ENCODE measurements at regions not wholly inside any gene's neighbourhood (a gene's known extent, or its start where the extent isn't known, plus 50 kb on each side); places are given as distances from the start of the nearest gene placed in this dataset.
"Not testable (repeated sequence)": the region's sequence is repeated elsewhere in the genome, so short reads cannot be mapped to it uniquely, and the experiment has no call there.

DNA sequence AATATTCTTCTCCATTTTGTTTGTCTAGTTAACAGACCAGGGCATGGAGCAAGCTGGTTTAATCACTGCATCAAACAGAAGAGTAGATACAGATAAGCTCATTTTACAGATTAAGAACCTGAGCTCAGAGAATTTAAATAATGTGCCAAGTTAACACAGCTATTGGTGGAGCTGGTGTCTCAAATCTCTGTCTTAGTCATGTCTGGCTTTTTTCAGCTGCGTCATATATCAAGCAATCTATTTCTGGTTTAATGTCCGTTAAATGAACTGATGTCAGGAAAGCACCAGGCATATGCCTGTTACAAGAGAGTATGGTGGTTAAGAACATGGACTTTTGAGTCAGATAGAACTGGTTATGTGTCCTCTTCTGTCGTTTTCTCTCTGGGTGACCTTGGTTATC lies 79.8 kb upstream of the ADGRA3 start:
- Mint-ChIP-seq H3K27ac (no peak overlapping the region), H3K36me3 (ENCODE audit: low read depth) (no peaks in the 10 kb centered on the region), H3K4me3 (no peak overlapping the region), H3K27me3 (ENCODE audit: low read depth) (peaks cover 7% of the 10 kb centered on the region), H3K9me3 (no peaks in the 10 kb centered on the region), H3K4me1 (peaks cover 34% of the 10 kb centered on the region)
- TF ChIP-seq CTCF (IDR thresholded peaks at IDR 0.05; ENCODE audit: unreplicated experiment in 3 of 3): no peak

GRCh38 chr4:22596409-22596808 lies 80.5 kb upstream of the ADGRA3 start:
- Mint-ChIP-seq H3K27me3 (ENCODE audit: low read depth) (peaks cover 7% of the 10 kb centered on the region), H3K4me3 (no peak overlapping the region), H3K27ac (no peak overlapping the region), H3K36me3 (ENCODE audit: low read depth) (no peaks in the 10 kb centered on the region), H3K9me3 (no peaks in the 10 kb centered on the region), H3K4me1 (peaks cover 34% of the 10 kb centered on the region)
- no peak for TF ChIP-seq CTCF (IDR thresholded peaks at IDR 0.05; ENCODE audit: unreplicated experiment in 3 of 3)

GRCh38 chr4:22597471-22597870 lies 81.6 kb upstream of the ADGRA3 start:
- no peaks in the 10 kb centered on the region for H3K36me3 Mint-ChIP-seq (ENCODE audit: low read depth)
- no peak for TF ChIP-seq CTCF (IDR thresholded peaks at IDR 0.05; ENCODE audit: unreplicated experiment in 3 of 3)
- no peak overlapping the region for H3K27ac Mint-ChIP-seq
- H3K9me3 Mint-ChIP-seq: no peaks in the 10 kb centered on the region
- H3K27me3 Mint-ChIP-seq (ENCODE audit: low read depth): peaks cover 7% of the 10 kb centered on the region
- no peak overlapping the region for H3K4me3 Mint-ChIP-seq
- H3K4me1 Mint-ChIP-seq: peaks cover 34% of the 10 kb centered on the region

DNA sequence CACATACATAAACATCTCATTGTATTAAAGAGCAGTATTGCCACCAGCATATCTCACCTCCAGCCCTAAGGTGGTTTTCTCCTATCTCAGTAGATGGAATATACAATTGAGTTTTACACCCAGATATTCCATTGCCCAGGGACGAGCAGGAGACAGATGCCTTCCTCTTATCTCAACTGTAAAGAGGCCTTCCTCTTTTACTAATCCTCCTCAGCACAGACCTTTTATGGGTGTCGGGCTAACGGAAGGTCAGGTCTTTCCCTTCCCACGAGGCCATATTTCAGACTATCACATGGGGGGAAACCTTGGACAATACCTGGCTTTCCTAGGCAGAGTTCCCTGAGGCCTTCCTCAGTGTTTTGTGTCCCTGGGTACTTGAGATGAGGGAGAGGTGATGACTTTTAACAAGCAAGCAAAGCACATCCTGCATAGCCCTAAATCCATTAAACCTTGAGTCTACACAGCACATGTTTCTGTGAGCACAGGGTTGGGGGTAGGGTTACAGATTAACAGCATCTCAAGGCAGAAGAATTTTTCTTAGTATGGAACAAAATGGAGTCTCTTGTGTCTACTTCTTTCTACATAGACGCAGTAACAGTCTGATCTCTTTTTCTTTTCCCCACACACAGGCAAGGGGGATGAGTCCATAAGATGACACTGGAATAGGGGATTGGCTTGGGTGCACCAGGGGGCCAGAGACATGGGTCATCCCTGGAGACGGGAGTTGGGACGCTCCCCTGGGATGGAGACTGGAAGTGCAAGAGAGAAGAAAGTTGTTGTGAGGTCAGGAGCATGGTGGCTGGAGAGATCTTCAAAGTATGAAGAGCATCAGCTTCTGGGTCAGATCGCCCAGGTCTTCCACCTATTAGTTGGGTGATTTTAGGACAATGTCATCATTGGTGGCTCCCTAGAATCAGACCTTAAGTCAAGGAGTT lies 82.5 kb upstream of the ADGRA3 start:
- not testable (repeated sequence) for H3K27me3 Mint-ChIP-seq (ENCODE audit: low read depth); H3K9me3 Mint-ChIP-seq; H3K36me3 Mint-ChIP-seq (ENCODE audit: low read depth); H3K4me3 Mint-ChIP-seq
- peaks cover 34% of the 10 kb centered on the region for H3K4me1 Mint-ChIP-seq
- H3K27ac Mint-ChIP-seq: peak overlapping the region; percentile 13 to 73 (median 15)

DNA sequence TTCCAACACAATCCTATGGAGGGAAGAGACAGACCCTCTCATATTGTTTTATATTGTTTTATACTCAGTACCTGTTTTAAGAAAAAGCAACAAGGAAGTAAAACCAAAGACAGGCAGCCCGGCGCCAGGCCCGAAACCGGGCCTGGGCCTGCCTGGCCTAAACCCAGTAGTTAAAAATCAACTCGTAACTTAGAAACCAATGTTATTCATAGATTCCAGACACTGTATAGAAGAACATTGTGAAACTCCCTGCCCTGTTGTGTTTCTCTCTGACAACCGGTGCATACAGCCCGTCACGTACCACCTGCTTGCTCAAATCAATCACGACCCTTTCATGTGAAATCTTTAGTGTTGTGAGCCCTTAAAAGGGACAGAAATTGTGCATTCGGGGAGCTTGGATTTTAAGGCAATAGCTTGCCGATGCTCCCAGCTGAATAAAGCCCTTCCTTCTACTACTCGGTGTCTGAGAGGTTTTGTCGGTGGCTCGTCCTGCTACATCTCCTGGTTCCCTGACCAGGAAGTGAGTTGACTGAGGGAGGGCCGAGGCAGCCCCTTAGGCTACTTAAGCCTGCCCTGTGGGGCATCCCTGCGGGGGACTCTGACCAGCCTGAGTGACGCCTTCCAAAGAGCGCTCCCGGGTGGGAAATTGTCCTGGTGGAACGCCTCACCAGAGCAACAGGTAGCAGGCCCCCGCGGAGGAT lies 83.5 kb upstream of the ADGRA3 start:
- peak overlapping the region; percentile 13 to 73 (median 15) for H3K27ac Mint-ChIP-seq
- not testable (repeated sequence) for H3K27me3 Mint-ChIP-seq (ENCODE audit: low read depth); H3K4me3 Mint-ChIP-seq; H3K9me3 Mint-ChIP-seq; H3K36me3 Mint-ChIP-seq (ENCODE audit: low read depth)
- H3K4me1 Mint-ChIP-seq: peaks cover 34% of the 10 kb centered on the region

DNA sequence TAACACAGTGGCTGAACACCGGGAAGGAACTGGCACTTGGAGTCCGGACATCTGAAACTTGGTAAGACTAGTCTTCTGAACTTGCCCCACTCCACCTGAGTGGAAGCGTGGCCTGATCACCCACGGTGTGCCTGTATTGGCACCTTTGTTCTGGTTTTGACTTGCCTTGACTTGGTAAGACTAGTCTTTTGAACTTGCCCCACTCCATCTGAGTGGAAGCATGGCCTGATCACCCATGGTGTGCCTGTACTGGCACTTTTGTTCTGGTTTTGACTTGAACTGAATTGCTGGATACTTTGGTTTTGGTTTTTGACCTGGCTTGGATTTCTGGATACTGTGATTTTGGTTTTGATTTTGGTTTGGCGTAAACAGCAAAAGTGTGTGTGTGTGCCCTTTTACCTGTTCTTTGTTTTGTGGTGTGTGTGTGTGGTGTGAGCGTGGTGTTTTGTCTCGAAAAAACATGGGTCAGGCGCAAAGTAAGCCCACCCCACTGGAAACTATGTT lies 84.1 kb upstream of the ADGRA3 start:
- not testable (repeated sequence) for H3K36me3 Mint-ChIP-seq (ENCODE audit: low read depth); H3K9me3 Mint-ChIP-seq; H3K4me3 Mint-ChIP-seq; H3K27me3 Mint-ChIP-seq (ENCODE audit: low read depth)
- H3K27ac Mint-ChIP-seq: peak overlapping the region; percentile 10 to 73 (median 13)
- H3K4me1 Mint-ChIP-seq: peaks cover 34% of the 10 kb centered on the region

DNA sequence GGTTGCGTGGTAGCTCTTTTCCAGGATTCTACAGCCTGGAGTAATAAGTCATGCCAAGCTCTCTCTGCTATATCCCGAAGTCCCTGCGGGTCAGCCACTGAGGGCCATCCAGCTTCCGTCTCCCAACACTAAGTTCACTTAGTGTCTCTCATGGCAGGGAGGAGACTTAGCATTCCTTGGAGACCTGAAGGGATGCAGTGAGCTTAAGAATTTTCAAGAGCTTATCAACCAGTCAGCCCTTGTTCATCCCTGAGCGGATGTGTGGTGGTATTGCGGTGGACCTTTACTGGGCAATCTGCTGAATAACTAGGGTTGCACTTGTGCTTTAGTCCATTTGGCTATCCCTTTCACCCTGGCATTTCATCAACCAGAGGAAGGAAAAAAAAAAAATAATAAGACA lies 85.8 kb upstream of the ADGRA3 start:
- not testable (repeated sequence) for H3K9me3 Mint-ChIP-seq; H3K36me3 Mint-ChIP-seq (ENCODE audit: low read depth); H3K27ac Mint-ChIP-seq; H3K4me3 Mint-ChIP-seq; H3K27me3 Mint-ChIP-seq (ENCODE audit: low read depth)
- H3K4me1 Mint-ChIP-seq: peaks cover 18% of the 10 kb centered on the region
